Neuronal stem cell (in vitro differentiated cells): ENCODE measurements at regions not wholly inside any gene's neighbourhood (a gene's known extent, or its start where the extent isn't known, plus 50 kb on each side); places are given as distances from the start of the nearest gene placed in this dataset.
"Not testable (repeated sequence)": the region's sequence is repeated elsewhere in the genome, so short reads cannot be mapped to it uniquely, and the experiment has no call there.

Source experiments
- DNase-seq: peaks from one replicate; pipeline ENCODE4 v3.0.0-alpha.2; 2013; ENCODE audit warnings: low spot score
- H2AFZ ChIP-seq: one replicate; pipeline ENCODE4 v1.6.1; 2013; ENCODE audit warnings: mild to moderate bottlenecking, low read length, inconsistent platforms
- H2AK5ac ChIP-seq: 2 replicates; pipeline ENCODE4 v1.6.1; 2013; ENCODE audit warnings: low read depth, mild to moderate bottlenecking, inconsistent platforms, low read length, moderate library complexity, mixed read lengths
- H2BK120ac ChIP-seq: 2 replicates; pipeline ENCODE4 v1.6.1; 2013; ENCODE audit warnings: low read depth, mild to moderate bottlenecking, inconsistent platforms, low read length, moderate library complexity, mixed read lengths
- H2BK12ac ChIP-seq: one replicate; pipeline ENCODE4 v1.6.1; 2013; ENCODE audit warnings: low read length, inconsistent platforms
- H2BK15ac ChIP-seq: 2 replicates; pipeline ENCODE4 v1.6.1; 2013; ENCODE audit warnings: mild to moderate bottlenecking, low read length, inconsistent platforms, mixed read lengths
- H2BK5ac ChIP-seq: one replicate; pipeline ENCODE4 v1.6.1; 2013; ENCODE audit warnings: inconsistent platforms, mild to moderate bottlenecking, low read length, moderate library complexity
- H3K14ac ChIP-seq: one replicate; pipeline ENCODE4 v1.6.1; 2013; ENCODE audit warnings: low read length, inconsistent platforms
- H3K18ac ChIP-seq: 2 replicates; pipeline ENCODE4 v1.6.1; 2013; ENCODE audit warnings: low read length, inconsistent platforms
- H3K23ac ChIP-seq: 2 replicates; pipeline ENCODE4 v1.6.1; 2013; ENCODE audit warnings: low read depth, mild to moderate bottlenecking, mixed read lengths, low read length, inconsistent platforms; ENCODE audit not compliant: poor library complexity
- H3K27ac ChIP-seq: replicated peaks from 3 replicates; pipeline ENCODE4 v1.5.1; 2013; ENCODE audit warnings: low read length, inconsistent platforms
- H3K27me3 ChIP-seq, 3 experiments: 2 replicates each; pipeline ENCODE4 v1.6.1; 2013; ENCODE audit warnings: low read length in 3 of 3, mild to moderate bottlenecking in 2 of 3, inconsistent platforms in 1 of 3, low read depth in 1 of 3, mixed read lengths in 1 of 3, moderate library complexity in 1 of 3; ENCODE audit not compliant: control insufficient read depth in 3 of 3, insufficient read depth in 3 of 3
- H3K36me3 ChIP-seq, 2 donors: replicated peaks in 1 of 2; 2 replicates each; pipeline ENCODE4 v1.6.1; 2013; ENCODE audit warnings: low read length in 2 of 2; ENCODE audit not compliant: control insufficient read depth in 2 of 2, insufficient read depth in 2 of 2
- H3K4ac ChIP-seq: 2 replicates; pipeline ENCODE4 v1.6.1; 2013; ENCODE audit warnings: inconsistent platforms, mild to moderate bottlenecking, low read length, moderate library complexity
- H3K4me1 ChIP-seq, 2 donors: 1 replicate in 1 of 2; 2 replicates in 1 of 2; pipeline ENCODE4 v1.6.1; 2013; ENCODE audit warnings: low read length in 2 of 2, low read depth in 1 of 2; ENCODE audit not compliant: control insufficient read depth in 2 of 2, insufficient read depth in 1 of 2
- H3K4me2 ChIP-seq: one replicate; pipeline ENCODE4 v1.6.1; 2013; ENCODE audit warnings: mild to moderate bottlenecking, low read length, inconsistent platforms; ENCODE audit not compliant: insufficient read depth, poor library complexity, severe bottlenecking
- H3K4me3 ChIP-seq, 2 donors: 2 replicates each; pipeline ENCODE4 v1.5.1; 2013; ENCODE audit warnings: low read length in 2 of 2, mild to moderate bottlenecking in 2 of 2, inconsistent platforms in 1 of 2, moderate library complexity in 1 of 2
- H3K79me1 ChIP-seq: one replicate; pipeline ENCODE4 v1.6.1; 2013; ENCODE audit warnings: low read depth, mild to moderate bottlenecking, inconsistent platforms, low read length, moderate library complexity
- H3K9ac ChIP-seq: one replicate; pipeline ENCODE4 v1.6.1; 2013; ENCODE audit warnings: mild to moderate bottlenecking, low read depth, low read length, inconsistent platforms; ENCODE audit not compliant: poor library complexity
- H3K9me3 ChIP-seq, 2 donors: replicated peaks in 1 of 2; 2 replicates each; pipeline versions ENCODE3 to v1.6.1; 2013; ENCODE audit warnings: low read length in 2 of 2, mild to moderate bottlenecking in 2 of 2, inconsistent platforms in 1 of 2, low read depth in 1 of 2, mixed read lengths in 1 of 2, moderate library complexity in 1 of 2; ENCODE audit not compliant: control insufficient read depth in 2 of 2, insufficient read depth in 1 of 2
- H4K8ac ChIP-seq: one replicate; pipeline ENCODE4 v1.6.1; 2013; ENCODE audit warnings: low read depth, mild to moderate bottlenecking, inconsistent platforms, low read length, moderate library complexity
- H4K91ac ChIP-seq: one replicate; pipeline ENCODE4 v1.6.1; 2013; ENCODE audit warnings: low read length, low read depth, mild to moderate bottlenecking, inconsistent platforms; ENCODE audit not compliant: poor library complexity
- WGBS, 2 donors: extraction: QIAGEN DNeasy Blood & Tissue Kit; methylation state at CpG; one replicate each; pipeline ENCODE4 v1.1.7; 2013; ENCODE audit warnings: missing lambda C conversion rate in 2 of 2, mixed read lengths in 1 of 2; ENCODE audit not compliant: insufficient read length in 2 of 2, insufficient replicate concordance in 1 of 2; ENCODE audit errors: extremely low coverage in 2 of 2; 5-methylcytosine and 5-hydroxymethylcytosine counted together

- not testable (repeated sequence) for H2AK5ac ChIP-seq, H3K4ac ChIP-seq, H3K27me3 ChIP-seq, H2BK120ac ChIP-seq, DNase-seq, H3K18ac ChIP-seq, H4K8ac ChIP-seq, H3K4me3 ChIP-seq, H3K23ac ChIP-seq, H3K27ac ChIP-seq, H3K9me3 ChIP-seq, H3K4me1 ChIP-seq, H3K14ac ChIP-seq, H2BK12ac ChIP-seq, H4K91ac ChIP-seq, H3K79me1 ChIP-seq, H2BK15ac ChIP-seq, H3K9ac ChIP-seq, H3K4me2 ChIP-seq, H2BK5ac ChIP-seq, H2AFZ ChIP-seq, H3K36me3 ChIP-seq
- WGBS, 2 donors: no CpG with 5 or more reads among the region's 21 CpGs
These were observed 422.5 kb downstream of the NUP35 start for GRCh38 chr2:183546560-183547350.

- no peak for DNase-seq
- H3K9me3 ChIP-seq: no peaks in the 10 kb centered on the region
- H3K4me2 ChIP-seq: no peak overlapping the region
- H2AK5ac ChIP-seq: no peak overlapping the region
- no peaks in the 10 kb centered on the region for H3K4me1 ChIP-seq
- no peak overlapping the region for H3K4ac ChIP-seq
- H3K79me1 ChIP-seq: no peaks in the 10 kb centered on the region
- H3K18ac ChIP-seq: no peak overlapping the region
- no peak overlapping the region for H3K4me3 ChIP-seq
- H2BK5ac ChIP-seq: no peak overlapping the region
- H3K23ac ChIP-seq: no peak overlapping the region
- H2AFZ ChIP-seq: no peak overlapping the region
- H3K27ac ChIP-seq: no peak overlapping the region
- no peak overlapping the region for H2BK12ac ChIP-seq
- no peak overlapping the region for H2BK15ac ChIP-seq
- H3K9ac ChIP-seq: no peak overlapping the region
- no peaks in the 10 kb centered on the region for H3K36me3 ChIP-seq
- H2BK120ac ChIP-seq: no peak overlapping the region
- H4K8ac ChIP-seq: no peak overlapping the region
- no peak overlapping the region for H3K14ac ChIP-seq
- H4K91ac ChIP-seq: no peak overlapping the region
- WGBS, 2 donors: no CpG with 5 or more reads among the region's 4 CpGs
- H3K27me3 ChIP-seq: no peaks in the 10 kb centered on the region
These were observed 428.5 kb downstream of the NUP35 start for GRCh38 chr2:183552716-183553115.

- Histone ChIP-seq H4K91ac (no peak overlapping the region), H3K18ac (no peak overlapping the region), H2AFZ (no peak overlapping the region), H3K14ac (no peak overlapping the region), H3K36me3 (no peaks in the 10 kb centered on the region), H3K4ac (no peak overlapping the region), H2BK12ac (no peak overlapping the region), H2BK5ac (no peak overlapping the region), H2BK15ac (no peak overlapping the region), H3K4me1 (no peaks in the 10 kb centered on the region), H3K23ac (no peak overlapping the region), H3K4me3 (no peak overlapping the region), H3K9me3 (no peaks in the 10 kb centered on the region), H3K27me3 (no peaks in the 10 kb centered on the region), H3K27ac (no peak overlapping the region), H4K8ac (no peak overlapping the region), H2AK5ac (no peak overlapping the region), H3K4me2 (no peak overlapping the region), H3K79me1 (no peaks in the 10 kb centered on the region), H3K9ac (no peak overlapping the region), H2BK120ac (no peak overlapping the region)
- DNase-seq: no peak
These were observed 440.5 kb downstream of the NUP35 start for GRCh38 chr2:183564726-183565125.

- Histone ChIP-seq H3K79me1 (no peaks in the 10 kb centered on the region), H3K4ac (no peak overlapping the region), H3K14ac (no peak overlapping the region), H4K91ac (no peak overlapping the region), H3K23ac (no peak overlapping the region), H3K27me3 (no peaks in the 10 kb centered on the region), H2AK5ac (no peak overlapping the region), H3K27ac (no peak overlapping the region), H4K8ac (no peak overlapping the region), H3K4me1 (no peaks in the 10 kb centered on the region), H2AFZ (no peak overlapping the region), H3K4me3 (no peak overlapping the region), H3K18ac (no peak overlapping the region), H2BK12ac (no peak overlapping the region), H2BK15ac (no peak overlapping the region), H3K36me3 (no peaks in the 10 kb centered on the region), H3K9me3 (no peaks in the 10 kb centered on the region), H3K9ac (no peak overlapping the region), H3K4me2 (no peak overlapping the region), H2BK5ac (no peak overlapping the region), H2BK120ac (no peak overlapping the region)
- WGBS, 2 donors: no CpG with 5 or more reads among the region's 2 CpGs
- DNase-seq: no peak
These were observed 451.2 kb downstream of the NUP35 start for GRCh38 chr2:183575481-183575880.
